HepG2 (cell line): ENCODE measurements at regions not wholly inside any gene's neighbourhood (a gene's known extent, or its start where the extent isn't known, plus 50 kb on each side); places are given as distances from the start of the nearest gene placed in this dataset.

Experiments
- ATAC-seq: fragments of 200-7000 bp; cut with Tn5 transposase; 3 replicates; pipeline ENCODE4 v1.9.1; 2020; ENCODE audit warnings: mild to moderate bottlenecking, moderate library complexity
- BruUV-seq: library from RNA; stranded (reverse); fragments of 400-500 nt; replicated peaks from 2 replicates; lab custom pipeline; 2021; lab: Mats Ljungman, UMichigan
- CTCF ChIA-PET: fragments of 300-600 bp; formaldehyde crosslinking; extraction: SDS; loops from one replicate; lab custom pipeline; 2021; ENCODE audit warnings: low total read pairs, inconsistent platforms, low intra/inter-chr PET ratio; lab: Yijun Ruan, JAX
- POLR2A ChIA-PET: fragments of 350-600 bp; sonication (Branson Sonifier 250); formaldehyde crosslinking; loops from one replicate; lab custom pipeline; 2020; ENCODE audit warnings: antibody characterized with exemption, inconsistent platforms; lab: Yijun Ruan, JAX
- DNase-seq: peaks from one replicate; pipeline ENCODE4 v3.0.0-alpha.2; 2015; ENCODE audit warnings: low spot score
- FAIRE-seq: peaks from 3 replicates; lab custom pipeline; 2011; peaks lifted over from hg19 to GRCh38; lab: Jason Lieb, UNC
- H2AFZ ChIP-seq: one replicate; pipeline ENCODE4 v1.6.1; 2011; ENCODE audit warnings: low read length, inconsistent platforms
- H3K27ac ChIP-seq: fragments of 300-600 bp; 3 replicates; pipeline ENCODE4 v1.8.0; 2011; ENCODE audit warnings: mixed run types, mild to moderate bottlenecking, mixed read lengths, low read length, inconsistent platforms; ENCODE audit not compliant: insufficient read depth; ENCODE audit errors: extremely low read length
- H3K27me3 ChIP-seq, 2 experiments: fragments of 200-600 bp in 1 of 2; 2 replicates in 1 of 2; 3 replicates in 1 of 2; pipeline versions ENCODE4 v1.6.0 to v1.8.0; 2011; ENCODE audit warnings: low read length in 2 of 2, mild to moderate bottlenecking in 2 of 2, moderate library complexity in 2 of 2, inconsistent platforms in 1 of 2; ENCODE audit not compliant: insufficient read depth in 2 of 2, control insufficient read depth in 1 of 2
- H3K36me3 ChIP-seq, 2 experiments: fragments of 200-600 bp in 1 of 2; replicated peaks in 1 of 2; 2 replicates in 1 of 2; 3 replicates in 1 of 2; pipeline versions ENCODE4 v1.5.1 to v1.8.0; 2011; ENCODE audit warnings: low read length in 2 of 2, inconsistent platforms in 1 of 2; ENCODE audit not compliant: insufficient read depth in 2 of 2, control insufficient read depth in 1 of 2
- H3K4me1 ChIP-seq: 2 replicates; pipeline ENCODE4 v1.5.1; 2012; ENCODE audit warnings: low read length, inconsistent platforms; ENCODE audit not compliant: insufficient read depth
- H3K4me2 ChIP-seq: 2 replicates; pipeline ENCODE4 v1.6.0; 2011; ENCODE audit warnings: low read depth, low read length, inconsistent platforms
- H3K4me3 ChIP-seq, 3 experiments: fragments of 200-600 bp in 1 of 3; sonication (generic), shearing (Covaris generic) in 1 of 3; replicated peaks in 1 of 3; 2 replicates each; pipeline ENCODE4 v1.5.1; 2011 to 2016; ENCODE audit warnings: low read length in 3 of 3, inconsistent platforms in 2 of 3, low read depth in 2 of 3, mild to moderate bottlenecking in 2 of 3, control low read depth in 1 of 3, mixed read lengths in 1 of 3; ENCODE audit not compliant: insufficient read depth in 1 of 3
- H3K79me2 ChIP-seq: one replicate; pipeline ENCODE4 v1.6.1; 2011; ENCODE audit warnings: low read length, inconsistent platforms; ENCODE audit not compliant: insufficient read depth
- H3K9ac ChIP-seq: 2 replicates; pipeline ENCODE4 v1.6.0; 2011; ENCODE audit warnings: mild to moderate bottlenecking, low read depth, low read length, inconsistent platforms; ENCODE audit not compliant: insufficient read depth
- H3K9me3 ChIP-seq: 2 replicates; pipeline ENCODE4 v1.5.1; 2012; ENCODE audit warnings: mild to moderate bottlenecking, low read length
- H4K20me1 ChIP-seq: 2 replicates; pipeline ENCODE4 v1.6.0; 2011; ENCODE audit warnings: inconsistent platforms, mild to moderate bottlenecking, low read length, moderate library complexity; ENCODE audit not compliant: insufficient read depth
- FOXA3 ChIP-seq: IDR thresholded peaks from 2 replicates; pipeline ENCODE4 v1.6.1; 2016; ENCODE audit warnings: missing genetic modification reagents, missing compliant biosample characterization
- HOXA9 ChIP-seq: sonication (generic); formaldehyde crosslinking; IDR thresholded peaks from 2 replicates; pipeline ENCODE4 v1.8.1; 2022; ENCODE audit warnings: missing genetic modification reagents, mild to moderate bottlenecking, moderate library complexity, borderline replicate concordance
- IKZF4 ChIP-seq: sonication (generic); formaldehyde crosslinking; IDR thresholded peaks from 2 replicates; pipeline ENCODE4 v1.5.1; 2020; ENCODE audit warnings: borderline replicate concordance, mild to moderate bottlenecking, low read depth, missing genetic modification reagents; ENCODE audit errors: not compliant biosample characterization
- ZNF10 ChIP-seq: sonication (generic); formaldehyde crosslinking; IDR thresholded peaks from 2 replicates; pipeline ENCODE4 v1.4.0; 2020; ENCODE audit warnings: mild to moderate bottlenecking, low read depth, missing genetic modification reagents, borderline replicate concordance
- ZNF567 ChIP-seq: sonication (generic); formaldehyde crosslinking; IDR thresholded peaks from 2 replicates; pipeline ENCODE4 v1.8.1; 2023; ENCODE audit warnings: mild to moderate bottlenecking, missing genetic modification reagents, borderline replicate concordance
- ZNF7 ChIP-seq: IDR thresholded peaks from 2 replicates; pipeline ENCODE4 v1.6.1; 2016; ENCODE audit warnings: missing biosample characterization, missing genetic modification reagents
- WGBS: methylation state at CpG from one replicate; pipeline ENCODE4 v1.1.6; 2017; ENCODE audit warnings: low lambda C conversion rate; 5-methylcytosine and 5-hydroxymethylcytosine counted together
- in situ Hi-C: cut with HindIII; loops from 2 replicates; pipeline ENCODE4 v1.10.0; 2017; ENCODE audit warnings: low pct_unique_long_range_greater_than_20kb; ENCODE audit not compliant: extremely low pct_ligation_motif_present
- intact Hi-C: fragments of 100-400 bp; cut with micrococcal nuclease; formaldehyde crosslinking; loops from one replicate; pipeline ENCODE4 v1.10.0; 2022; ENCODE audit not compliant: unreplicated experiment
- TF ChIP-seq, protein P1 (sequence below): sonication (generic); formaldehyde crosslinking; IDR thresholded peaks from 2 replicates; pipeline ENCODE4 v1.5.1; 2020; ENCODE audit warnings: mild to moderate bottlenecking, missing genetic modification reagents, moderate library complexity
- TF ChIP-seq, protein P2 (sequence below): sonication (generic); formaldehyde crosslinking; IDR thresholded peaks from 2 replicates; pipeline ENCODE4 v1.4.0; 2020; ENCODE audit warnings: missing genetic modification reagents
- TF ChIP-seq, protein P3 (sequence below): sonication (generic); formaldehyde crosslinking; IDR thresholded peaks from one replicate; pipeline ENCODE4 v1.5.1; 2020; ENCODE audit warnings: mild to moderate bottlenecking, missing genetic modification reagents; ENCODE audit errors: not compliant biosample characterization
- TF ChIP-seq, protein P4 (sequence below): sonication (generic); formaldehyde crosslinking; IDR thresholded peaks from 2 replicates; pipeline ENCODE4 v1.5.0; 2020; ENCODE audit warnings: mild to moderate bottlenecking, missing genetic modification reagents

DNA sequence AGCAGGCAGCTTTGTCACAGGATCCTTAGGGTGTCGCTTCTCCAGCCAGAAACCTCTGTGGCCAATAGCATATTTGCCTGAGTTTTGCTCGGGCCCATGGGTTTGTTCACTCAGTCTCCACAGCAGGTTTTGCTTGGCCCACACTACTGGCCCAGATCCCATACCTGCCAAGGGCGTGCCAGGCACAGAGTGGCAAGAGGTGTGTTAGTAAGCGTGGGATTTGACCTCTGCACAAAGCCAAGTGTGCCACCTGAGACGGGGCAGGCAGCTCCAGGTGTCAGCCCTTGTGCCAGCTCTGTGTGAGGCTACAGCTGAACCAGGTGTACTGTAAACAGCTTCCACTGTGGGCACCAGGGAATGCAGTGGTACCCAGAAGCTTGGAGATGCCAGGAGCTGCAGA, 2003.0 kb downstream of the C4orf33 start:
- Histone ChIP-seq H3K36me3 (no peaks in the 10 kb centered on the region), H3K27ac (no peak overlapping the region), H3K4me1 (no peaks in the 10 kb centered on the region), H3K9me3 (no peaks in the 10 kb centered on the region), H4K20me1 (no peaks in the 10 kb centered on the region), H3K27me3 (no peaks in the 10 kb centered on the region), H2AFZ (no peak overlapping the region), H3K4me2 (no peak overlapping the region), H3K79me2 (no peaks in the 10 kb centered on the region), H3K9ac (no peak overlapping the region), H3K4me3 (no peak overlapping the region)
- no peak for ATAC-seq
- CTCF ChIA-PET: no interaction called here
- in situ Hi-C loops (loop anchor here (10.0 to 25.0 kb wide), 2 partner anchors 1136 to 1538 kb away; no protein-coding TSS in a partner anchor), intact Hi-C loops (loop anchor here (10.0 kb wide), 2 partner anchors 546 to 1546 kb away; no protein-coding TSS in a partner anchor)
- POLR2A ChIA-PET: no interaction called here
- DNase-seq: no peak
- 0% methylated on average over 4 of the region's 5 CpGs for WGBS
- no TSS peak for BruUV-seq
- FAIRE-seq: no peak
- TF ChIP-seq, protein P1, sequence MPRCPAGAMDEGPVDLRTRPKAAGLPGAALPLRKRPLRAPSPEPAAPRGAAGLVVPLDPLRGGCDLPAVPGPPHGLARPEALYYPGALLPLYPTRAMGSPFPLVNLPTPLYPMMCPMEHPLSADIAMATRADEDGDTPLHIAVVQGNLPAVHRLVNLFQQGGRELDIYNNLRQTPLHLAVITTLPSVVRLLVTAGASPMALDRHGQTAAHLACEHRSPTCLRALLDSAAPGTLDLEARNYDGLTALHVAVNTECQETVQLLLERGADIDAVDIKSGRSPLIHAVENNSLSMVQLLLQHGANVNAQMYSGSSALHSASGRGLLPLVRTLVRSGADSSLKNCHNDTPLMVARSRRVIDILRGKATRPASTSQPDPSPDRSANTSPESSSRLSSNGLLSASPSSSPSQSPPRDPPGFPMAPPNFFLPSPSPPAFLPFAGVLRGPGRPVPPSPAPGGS (CRISPR knock-in tag): no peak
- TF ChIP-seq FOXA3 (CRISPR knock-in tag) (no peak), IKZF4 (no peak), ZNF567 (CRISPR knock-in tag) (no peak), HOXA9 (no peak), ZNF7 (CRISPR knock-in tag) (no peak), ZNF10 (CRISPR knock-in tag) (no peak)
- TF ChIP-seq, protein P2, sequence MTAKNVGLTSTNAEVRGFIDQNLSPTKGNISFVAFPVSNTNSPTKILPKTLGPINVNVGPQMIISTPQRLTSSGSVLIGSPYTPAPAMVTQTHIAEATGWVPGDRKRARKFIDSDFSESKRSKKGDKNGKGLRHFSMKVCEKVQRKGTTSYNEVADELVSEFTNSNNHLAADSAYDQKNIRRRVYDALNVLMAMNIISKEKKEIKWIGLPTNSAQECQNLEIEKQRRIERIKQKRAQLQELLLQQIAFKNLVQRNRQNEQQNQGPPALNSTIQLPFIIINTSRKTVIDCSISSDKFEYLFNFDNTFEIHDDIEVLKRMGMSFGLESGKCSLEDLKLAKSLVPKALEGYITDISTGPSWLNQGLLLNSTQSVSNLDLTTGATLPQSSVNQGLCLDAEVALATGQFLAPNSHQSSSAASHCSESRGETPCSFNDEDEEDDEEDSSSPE (CRISPR knock-in tag): no peak
- TF ChIP-seq, protein P3, sequence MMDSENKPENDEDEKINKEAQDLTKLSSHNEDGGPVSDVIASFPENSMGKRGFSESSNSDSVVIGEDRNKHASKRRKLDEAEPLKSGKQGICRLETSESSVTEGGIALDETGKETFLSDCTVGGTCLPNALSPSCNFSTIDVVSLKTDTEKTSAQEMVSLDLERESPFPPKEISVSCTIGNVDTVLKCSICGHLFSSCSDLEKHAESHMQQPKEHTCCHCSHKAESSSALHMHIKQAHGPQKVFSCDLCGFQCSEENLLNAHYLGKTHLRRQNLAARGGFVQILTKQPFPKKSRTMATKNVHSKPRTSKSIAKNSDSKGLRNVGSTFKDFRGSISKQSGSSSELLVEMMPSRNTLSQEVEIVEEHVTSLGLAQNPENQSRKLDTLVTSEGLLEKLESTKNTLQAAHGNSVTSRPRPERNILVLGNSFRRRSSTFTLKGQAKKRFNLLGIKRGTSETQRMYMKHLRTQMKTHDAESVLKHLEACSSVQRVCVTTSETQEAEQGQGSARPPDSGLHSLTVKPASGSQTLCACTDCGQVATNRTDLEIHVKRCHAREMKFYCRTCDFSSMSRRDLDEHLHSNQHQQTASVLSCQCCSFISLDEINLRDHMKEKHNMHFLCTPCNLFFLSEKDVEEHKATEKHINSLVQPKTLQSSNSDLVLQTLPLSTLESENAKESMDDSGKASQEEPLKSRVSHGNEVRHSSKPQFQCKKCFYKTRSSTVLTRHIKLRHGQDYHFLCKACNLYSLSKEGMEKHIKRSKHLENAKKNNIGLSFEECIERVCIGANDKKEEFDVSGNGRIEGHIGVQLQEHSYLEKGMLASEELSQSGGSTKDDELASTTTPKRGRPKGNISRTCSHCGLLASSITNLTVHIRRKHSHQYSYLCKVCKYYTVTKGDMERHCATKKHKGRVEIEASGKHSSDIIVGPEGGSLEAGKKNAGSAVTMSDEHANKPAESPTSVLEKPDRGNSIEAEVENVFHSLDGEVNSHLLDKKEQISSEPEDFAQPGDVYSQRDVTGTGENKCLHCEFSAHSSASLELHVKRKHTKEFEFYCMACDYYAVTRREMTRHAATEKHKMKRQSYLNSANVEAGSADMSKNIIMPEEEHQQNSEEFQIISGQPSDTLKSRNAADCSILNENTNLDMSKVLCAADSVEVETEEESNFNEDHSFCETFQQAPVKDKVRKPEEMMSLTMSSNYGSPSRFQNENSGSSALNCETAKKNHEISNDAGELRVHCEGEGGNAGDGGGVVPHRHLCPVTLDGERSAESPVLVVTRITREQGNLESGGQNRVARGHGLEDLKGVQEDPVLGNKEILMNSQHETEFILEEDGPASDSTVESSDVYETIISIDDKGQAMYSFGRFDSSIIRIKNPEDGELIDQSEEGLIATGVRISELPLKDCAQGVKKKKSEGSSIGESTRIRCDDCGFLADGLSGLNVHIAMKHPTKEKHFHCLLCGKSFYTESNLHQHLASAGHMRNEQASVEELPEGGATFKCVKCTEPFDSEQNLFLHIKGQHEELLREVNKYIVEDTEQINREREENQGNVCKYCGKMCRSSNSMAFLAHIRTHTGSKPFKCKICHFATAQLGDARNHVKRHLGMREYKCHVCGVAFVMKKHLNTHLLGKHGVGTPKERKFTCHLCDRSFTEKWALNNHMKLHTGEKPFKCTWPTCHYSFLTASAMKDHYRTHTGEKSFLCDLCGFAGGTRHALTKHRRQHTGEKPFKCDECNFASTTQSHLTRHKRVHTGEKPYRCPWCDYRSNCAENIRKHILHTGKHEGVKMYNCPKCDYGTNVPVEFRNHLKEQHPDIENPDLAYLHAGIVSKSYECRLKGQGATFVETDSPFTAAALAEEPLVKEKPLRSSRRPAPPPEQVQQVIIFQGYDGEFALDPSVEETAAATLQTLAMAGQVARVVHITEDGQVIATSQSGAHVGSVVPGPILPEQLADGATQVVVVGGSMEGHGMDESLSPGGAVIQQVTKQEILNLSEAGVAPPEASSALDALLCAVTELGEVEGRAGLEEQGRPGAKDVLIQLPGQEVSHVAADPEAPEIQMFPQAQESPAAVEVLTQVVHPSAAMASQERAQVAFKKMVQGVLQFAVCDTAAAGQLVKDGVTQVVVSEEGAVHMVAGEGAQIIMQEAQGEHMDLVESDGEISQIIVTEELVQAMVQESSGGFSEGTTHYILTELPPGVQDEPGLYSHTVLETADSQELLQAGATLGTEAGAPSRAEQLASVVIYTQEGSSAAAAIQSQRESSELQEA: no peak
- TF ChIP-seq, protein P4, sequence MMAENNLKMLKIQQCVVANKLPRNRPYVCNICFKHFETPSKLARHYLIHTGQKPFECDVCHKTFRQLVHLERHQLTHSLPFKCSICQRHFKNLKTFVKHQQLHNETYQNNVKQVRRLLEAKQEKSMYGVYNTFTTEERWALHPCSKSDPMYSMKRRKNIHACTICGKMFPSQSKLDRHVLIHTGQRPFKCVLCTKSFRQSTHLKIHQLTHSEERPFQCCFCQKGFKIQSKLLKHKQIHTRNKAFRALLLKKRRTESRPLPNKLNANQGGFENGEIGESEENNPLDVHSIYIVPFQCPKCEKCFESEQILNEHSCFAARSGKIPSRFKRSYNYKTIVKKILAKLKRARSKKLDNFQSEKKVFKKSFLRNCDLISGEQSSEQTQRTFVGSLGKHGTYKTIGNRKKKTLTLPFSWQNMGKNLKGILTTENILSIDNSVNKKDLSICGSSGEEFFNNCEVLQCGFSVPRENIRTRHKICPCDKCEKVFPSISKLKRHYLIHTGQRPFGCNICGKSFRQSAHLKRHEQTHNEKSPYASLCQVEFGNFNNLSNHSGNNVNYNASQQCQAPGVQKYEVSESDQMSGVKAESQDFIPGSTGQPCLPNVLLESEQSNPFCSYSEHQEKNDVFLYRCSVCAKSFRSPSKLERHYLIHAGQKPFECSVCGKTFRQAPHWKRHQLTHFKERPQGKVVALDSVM: no peak
